Activated CD8-positive, alpha-beta memory T cell treated with anti-CD3 and anti-CD28 coated beads, Interleukin-2, amount 10 ng/mL, durations not matched to agents 7 days and 5 days (primary cell): ENCODE measurements at regions not wholly inside any gene's neighbourhood (a gene's known extent, or its start where the extent isn't known, plus 50 kb on each side); places are given as distances from the start of the nearest gene placed in this dataset.

Experiments
- ATAC-seq: fragments of 150-1000 bp; cut with Tn5 transposase; one replicate; pipeline ENCODE4 v1.10.0; 2021; ENCODE audit warnings: moderate library complexity
- CTCF ChIA-PET: fragments of 350-600 bp; sonication (Branson Sonifier 250); formaldehyde crosslinking; loops from one replicate; lab custom pipeline; 2021; ENCODE audit warnings: antibody characterized with exemption; lab: Charles Lee
- DNase-seq: peaks from one replicate; pipeline ENCODE4 v3.0.0-alpha.2; 2020
- H3K27ac Mint-ChIP-seq: one replicate; pipeline ENCODE4 v1.8.0; 2021; ENCODE audit warnings: mild to moderate bottlenecking, mixed read lengths
- H3K27me3 Mint-ChIP-seq: one replicate; pipeline ENCODE4 v1.8.0; 2021; ENCODE audit warnings: mixed read lengths
- H3K36me3 Mint-ChIP-seq: one replicate; pipeline ENCODE4 v1.8.0; 2021; ENCODE audit warnings: mild to moderate bottlenecking, mixed read lengths
- H3K4me1 Mint-ChIP-seq: one replicate; pipeline ENCODE4 v1.8.0; 2021; ENCODE audit warnings: mixed read lengths
- H3K4me3 Mint-ChIP-seq: one replicate; pipeline ENCODE4 v1.8.0; 2021; ENCODE audit warnings: mild to moderate bottlenecking, moderate library complexity, mixed read lengths
- H3K9me3 Mint-ChIP-seq: one replicate; pipeline ENCODE4 v1.8.0; 2022; ENCODE audit warnings: low read depth, mixed read lengths

- no peak overlapping the region for H3K4me3 Mint-ChIP-seq
Observed at GRCh38 chr2:207216457-207216856, 50.7 kb upstream of the KLF7 start.

DNA sequence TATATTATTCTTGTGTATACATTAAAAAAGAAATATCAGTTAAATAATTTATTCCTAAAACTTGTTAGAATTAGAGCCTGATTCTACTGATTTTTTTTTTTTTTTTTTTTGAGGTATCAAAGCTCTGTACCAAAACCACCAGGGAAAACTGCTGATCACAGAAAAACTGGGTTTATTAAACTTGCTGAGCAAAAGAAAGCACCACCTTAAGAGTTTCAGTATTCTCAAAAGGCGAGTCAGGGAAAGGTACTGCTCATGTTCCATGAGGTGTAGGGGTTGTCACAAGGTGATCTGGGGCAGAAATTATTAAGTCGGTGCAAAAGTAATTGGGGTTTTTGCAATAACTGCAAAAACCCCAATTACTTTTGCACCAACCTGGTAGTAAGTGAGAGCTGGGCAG is 51.7 kb upstream of the KLF7 start:
- peaks cover 42% of the 10 kb centered on the region for H3K27me3 Mint-ChIP-seq
- CTCF ChIA-PET: interaction anchor here (0.9 kb wide), 1 partner anchor 8 kb away, joined by 3 read pairs; no protein-coding TSS in a partner anchor
- no peaks in the 10 kb centered on the region for H3K9me3 Mint-ChIP-seq
- no peak overlapping the region for H3K4me3 Mint-ChIP-seq
- no peak for DNase-seq
- ATAC-seq: no peak
- no peaks in the 10 kb centered on the region for H3K36me3 Mint-ChIP-seq
- H3K27ac Mint-ChIP-seq: no peak overlapping the region
- H3K4me1 Mint-ChIP-seq: no peaks in the 10 kb centered on the region

More at GRCh38 chr2:207216457-207216856, 50.7 kb upstream of the KLF7 start:
- no peaks in the 10 kb centered on the region for H3K9me3 Mint-ChIP-seq
- no peak overlapping the region for H3K27ac Mint-ChIP-seq
- ATAC-seq: no peak
- no peak for DNase-seq
- H3K27me3 Mint-ChIP-seq: peaks cover 40% of the 10 kb centered on the region
- H3K4me1 Mint-ChIP-seq: no peaks in the 10 kb centered on the region
- CTCF ChIA-PET: no interaction called here
- no peaks in the 10 kb centered on the region for H3K36me3 Mint-ChIP-seq

DNA sequence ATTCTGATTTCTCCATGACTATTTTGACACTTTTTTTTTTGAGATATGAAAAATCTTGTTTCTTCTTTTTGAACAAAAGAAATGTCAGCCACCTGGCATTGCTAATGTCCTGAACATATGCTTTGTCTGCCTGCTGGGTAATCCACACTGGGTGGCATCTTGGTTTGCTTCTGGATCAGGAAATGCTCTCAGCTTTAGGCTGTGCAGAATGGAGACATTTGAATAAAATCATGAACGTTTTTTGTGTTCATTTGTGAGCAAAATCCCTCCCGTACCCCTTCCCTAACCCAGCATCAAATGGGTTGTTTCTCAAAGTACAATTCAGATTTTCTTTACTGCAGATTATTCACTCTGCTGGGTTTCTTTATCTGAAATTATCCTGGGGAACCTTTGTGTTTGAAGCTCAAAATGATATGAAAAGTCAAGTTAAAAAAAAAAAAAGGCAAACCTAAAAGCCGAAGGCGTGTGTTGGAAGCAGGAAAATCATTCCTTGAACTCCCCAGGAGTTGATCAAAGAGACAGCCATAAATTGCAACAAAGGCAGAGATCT is 53.4 kb upstream of the KLF7 start:
- Mint-ChIP-seq H3K9me3 (no peaks in the 10 kb centered on the region), H3K4me1 (peaks cover 11% of the 10 kb centered on the region), H3K36me3 (no peaks in the 10 kb centered on the region), H3K27ac (no peak overlapping the region), H3K27me3 (peaks cover 44% of the 10 kb centered on the region), H3K4me3 (no peak overlapping the region)
- DNase-seq (no peak), ATAC-seq (no peak)
- CTCF ChIA-PET: no interaction called here

DNA sequence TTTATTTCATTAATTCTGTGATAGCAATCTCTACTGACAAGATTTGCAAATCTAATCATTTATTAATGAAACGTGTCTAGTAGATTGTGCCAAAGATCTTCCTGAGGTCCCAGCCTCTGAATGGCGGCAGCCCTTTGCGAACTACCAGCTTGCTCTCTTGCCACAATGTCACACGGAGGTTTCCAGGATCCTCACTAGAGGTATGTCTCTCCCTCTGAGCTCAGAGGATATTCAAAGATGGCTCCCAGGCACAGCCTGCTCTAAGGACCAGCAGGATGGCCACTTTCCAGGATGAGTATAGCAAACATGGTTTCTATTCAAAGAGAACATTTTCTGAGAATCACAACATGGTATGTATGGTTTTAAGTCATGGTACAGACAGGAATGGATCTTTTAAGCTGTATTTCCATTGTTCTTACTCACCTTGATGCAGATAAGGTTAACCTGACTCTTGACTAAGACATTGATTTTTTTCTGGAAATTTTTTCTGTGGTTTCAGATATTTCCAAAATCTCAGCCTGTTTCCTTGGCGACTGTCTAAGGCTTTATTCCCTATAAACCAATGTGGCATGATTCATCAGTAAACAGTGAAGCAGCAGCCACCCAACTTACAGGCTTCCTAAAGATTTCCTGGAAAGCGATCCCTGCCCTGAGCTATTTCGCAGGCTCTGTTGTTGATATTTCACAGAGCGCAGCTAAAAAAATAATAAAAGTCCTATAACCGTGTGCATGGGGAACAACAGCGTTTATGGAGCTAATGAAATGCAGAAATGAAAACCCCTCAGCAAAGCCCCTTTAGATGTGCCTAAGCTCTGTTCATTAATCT is 54.1 kb upstream of the KLF7 start:
- Mint-ChIP-seq H3K4me3 (no peak overlapping the region), H3K36me3 (no peaks in the 10 kb centered on the region), H3K4me1 (peaks cover 16% of the 10 kb centered on the region), H3K9me3 (no peaks in the 10 kb centered on the region), H3K27me3 (peaks cover 38% of the 10 kb centered on the region), H3K27ac (no peak overlapping the region)
- no peak for ATAC-seq
- no peak for DNase-seq
- CTCF ChIA-PET: no interaction called here

DNA sequence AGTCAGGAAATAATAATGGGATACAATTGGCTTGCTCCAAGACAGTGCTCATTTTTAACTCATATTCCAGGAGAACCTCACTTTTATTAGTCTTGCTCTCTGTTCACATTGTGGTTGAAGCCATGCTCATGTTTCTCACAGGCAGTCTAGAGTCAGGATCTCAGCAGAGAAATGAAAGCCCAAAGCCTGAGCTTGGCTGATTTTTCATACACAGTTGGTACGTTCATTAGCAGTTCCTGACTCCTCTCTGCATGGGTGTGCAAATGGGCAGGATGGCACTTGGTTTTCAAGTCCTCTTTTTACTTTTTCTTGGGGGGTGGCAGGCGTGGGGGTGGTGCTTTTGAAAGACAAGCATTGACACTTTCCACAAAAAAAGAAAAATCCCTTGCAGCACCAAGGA is 56.0 kb upstream of the KLF7 start:
- no peak for ATAC-seq
- CTCF ChIA-PET: no interaction called here
- Mint-ChIP-seq H3K9me3 (no peaks in the 10 kb centered on the region), H3K4me3 (no peak overlapping the region), H3K27me3 (peaks cover 26% of the 10 kb centered on the region), H3K27ac (no peak overlapping the region), H3K36me3 (no peaks in the 10 kb centered on the region), H3K4me1 (peaks cover 26% of the 10 kb centered on the region)
- no peak for DNase-seq

DNA sequence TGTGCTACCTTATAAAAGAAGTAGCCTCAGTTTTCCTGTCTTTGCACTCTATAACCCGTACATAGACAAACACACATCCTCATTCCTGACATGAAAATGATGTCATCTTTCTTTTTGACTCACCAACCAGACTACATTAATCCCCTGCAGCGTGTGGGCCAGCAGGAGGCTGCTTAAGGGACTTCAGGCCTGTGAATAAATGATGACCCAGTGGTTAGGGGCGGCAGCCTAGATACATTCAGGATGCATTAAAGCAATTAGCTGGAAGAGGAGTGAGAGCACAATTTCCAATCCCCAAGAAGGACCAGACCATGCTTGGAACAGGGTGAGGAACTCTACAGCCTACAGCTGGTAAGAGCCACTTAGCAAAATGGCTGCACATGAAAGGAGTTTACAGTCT is 57.3 kb upstream of the KLF7 start:
- Mint-ChIP-seq H3K27me3 (peaks cover 23% of the 10 kb centered on the region), H3K4me1 (peaks cover 28% of the 10 kb centered on the region), H3K4me3 (no peak overlapping the region), H3K36me3 (no peaks in the 10 kb centered on the region), H3K27ac (no peak overlapping the region), H3K9me3 (no peaks in the 10 kb centered on the region)
- DNase-seq: no peak
- CTCF ChIA-PET: no interaction called here
- peak; percentile 65 for ATAC-seq

- CTCF ChIA-PET: no interaction called here
- Mint-ChIP-seq H3K4me3 (no peak overlapping the region), H3K27me3 (peaks cover 18% of the 10 kb centered on the region), H3K4me1 (peaks cover 28% of the 10 kb centered on the region), H3K9me3 (no peaks in the 10 kb centered on the region), H3K36me3 (no peaks in the 10 kb centered on the region), H3K27ac (no peak overlapping the region)
- DNase-seq (no peak), ATAC-seq (no peak)
Observed at GRCh38 chr2:207224381-207224780, 58.6 kb upstream of the KLF7 start.

DNA sequence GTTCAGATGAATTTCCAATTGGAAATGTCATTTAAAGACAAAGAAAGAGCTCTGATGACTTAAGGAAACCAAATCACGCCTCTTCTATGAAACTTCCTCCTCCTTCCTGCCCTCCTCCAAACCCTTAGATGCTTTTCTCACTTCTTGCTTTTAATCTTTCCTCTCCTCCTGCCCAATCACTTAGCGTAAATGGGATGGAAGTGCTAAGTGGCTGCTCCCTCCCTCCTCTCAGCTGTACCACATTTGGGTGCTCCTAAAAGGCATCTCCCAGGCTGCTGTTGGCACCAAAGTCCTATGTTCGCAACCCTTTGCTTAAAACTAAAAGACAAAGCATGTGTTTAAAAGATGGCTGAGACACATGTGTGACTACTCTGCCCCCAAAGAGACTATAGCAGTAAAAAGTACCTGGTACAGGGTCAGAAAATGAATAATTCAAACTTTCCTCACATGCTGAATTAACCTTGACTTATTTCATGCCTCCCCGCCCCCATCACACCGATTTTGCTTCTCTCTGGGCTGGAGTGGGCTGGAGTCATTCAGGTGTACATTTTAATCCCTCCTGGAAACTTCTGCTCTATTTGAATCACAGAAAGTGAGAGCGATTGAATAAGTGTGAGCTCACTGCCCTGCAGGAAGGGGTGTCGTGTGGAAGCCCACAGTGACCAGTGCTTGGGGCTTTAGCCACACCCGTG is 59.2 kb upstream of the KLF7 start:
- peaks cover 19% of the 10 kb centered on the region for H3K27me3 Mint-ChIP-seq
- no peak overlapping the region for H3K27ac Mint-ChIP-seq
- DNase-seq (no peak), ATAC-seq (no peak)
- CTCF ChIA-PET: no interaction called here
- H3K4me1 Mint-ChIP-seq: peaks cover 28% of the 10 kb centered on the region
- H3K9me3 Mint-ChIP-seq: no peaks in the 10 kb centered on the region
- no peaks in the 10 kb centered on the region for H3K36me3 Mint-ChIP-seq
- no peak overlapping the region for H3K4me3 Mint-ChIP-seq

GRCh38 chr2:207225773-207226172 is 60.0 kb upstream of the KLF7 start:
- Mint-ChIP-seq H3K27me3 (peaks cover 18% of the 10 kb centered on the region), H3K4me1 (peaks cover 30% of the 10 kb centered on the region), H3K9me3 (no peaks in the 10 kb centered on the region), H3K36me3 (no peaks in the 10 kb centered on the region), H3K27ac (no peak overlapping the region), H3K4me3 (no peak overlapping the region)
- DNase-seq: no peak
- CTCF ChIA-PET: interaction anchor here (0.6 to 1.2 kb wide), 3 partner anchors 14 to 425 kb away, joined by 3 to 5 read pairs (median 5); no protein-coding TSS in a partner anchor
- no peak for ATAC-seq

DNA sequence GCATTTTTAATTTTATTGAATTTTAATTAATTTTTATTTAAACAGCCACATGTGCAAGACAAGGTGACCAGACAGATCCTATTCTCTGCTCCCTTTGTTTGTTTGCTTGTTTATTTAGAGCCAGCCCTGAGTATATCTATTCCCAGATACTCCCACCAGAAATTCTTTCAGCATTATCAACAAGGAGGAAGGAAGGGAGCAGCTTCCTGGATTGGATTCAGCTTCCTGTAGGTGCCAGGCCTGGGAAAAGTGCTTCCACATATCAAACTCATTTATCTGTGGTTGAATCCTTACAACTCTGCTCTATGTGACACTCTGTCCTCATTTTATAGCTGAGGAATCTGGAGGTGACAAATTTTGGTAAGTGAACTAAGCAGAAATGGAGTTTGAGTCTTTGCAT is 60.5 kb upstream of the KLF7 start:
- CTCF ChIA-PET: interaction anchor here (0.6 to 1.2 kb wide), 3 partner anchors 14 to 425 kb away, joined by 3 to 5 read pairs (median 5); no protein-coding TSS in a partner anchor
- Mint-ChIP-seq H3K36me3 (no peaks in the 10 kb centered on the region), H3K27me3 (peaks cover 13% of the 10 kb centered on the region), H3K27ac (no peak overlapping the region), H3K4me1 (peaks cover 31% of the 10 kb centered on the region), H3K4me3 (no peak overlapping the region), H3K9me3 (no peaks in the 10 kb centered on the region)
- DNase-seq (no peak), ATAC-seq (no peak)

GRCh38 chr2:207226671-207227061 is 60.9 kb upstream of the KLF7 start:
- DNase-seq: no peak

DNA sequence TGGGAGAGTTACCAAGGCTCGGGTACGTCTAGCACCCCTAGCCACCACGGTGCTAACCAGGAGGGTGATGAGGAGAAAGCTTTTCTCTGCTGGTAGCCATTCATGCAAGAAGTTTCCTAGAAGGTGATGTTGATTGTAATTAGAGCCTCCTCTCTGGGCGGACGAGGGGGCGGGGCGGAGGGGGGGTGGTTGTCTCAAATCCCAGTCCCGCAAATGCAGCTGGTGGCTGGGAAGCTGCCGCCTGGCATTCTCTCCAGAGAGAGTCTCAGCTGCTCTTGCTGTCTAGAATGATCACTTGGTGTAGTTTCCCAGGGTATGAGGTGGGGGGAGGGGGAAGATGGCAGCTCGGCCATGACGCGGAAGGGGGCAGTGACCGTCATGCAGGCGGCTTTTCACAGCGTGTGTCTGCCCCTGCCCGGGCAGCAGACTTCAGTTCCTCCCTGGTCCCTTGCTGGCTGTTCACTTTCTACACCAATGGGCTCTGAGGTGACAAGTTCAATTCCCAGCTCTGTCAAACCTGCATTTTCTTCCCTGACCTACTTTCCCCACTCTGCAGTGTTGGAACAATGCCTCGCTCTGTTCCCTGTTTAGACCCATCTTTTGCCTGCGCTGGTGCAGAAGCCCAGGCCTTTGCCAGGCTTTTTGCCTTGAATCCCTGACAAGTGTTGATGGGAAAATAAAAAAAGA is 61.5 kb upstream of the KLF7 start:
- no peak overlapping the region for H3K4me3 Mint-ChIP-seq
- peaks cover 31% of the 10 kb centered on the region for H3K4me1 Mint-ChIP-seq
- no peaks in the 10 kb centered on the region for H3K36me3 Mint-ChIP-seq
- DNase-seq (no peak), ATAC-seq (no peak)
- peaks cover 9% of the 10 kb centered on the region for H3K27me3 Mint-ChIP-seq
- no peaks in the 10 kb centered on the region for H3K9me3 Mint-ChIP-seq
- CTCF ChIA-PET: no interaction called here
- H3K27ac Mint-ChIP-seq: no peak overlapping the region

More at GRCh38 chr2:207226671-207227061, 60.9 kb upstream of the KLF7 start:
- Mint-ChIP-seq H3K4me1 (peaks cover 31% of the 10 kb centered on the region), H3K36me3 (no peaks in the 10 kb centered on the region), H3K27ac (no peak overlapping the region), H3K4me3 (no peak overlapping the region), H3K27me3 (peaks cover 9% of the 10 kb centered on the region), H3K9me3 (no peaks in the 10 kb centered on the region)
- CTCF ChIA-PET: interaction anchor here (0.9 to 1.2 kb wide), 2 partner anchors 13 to 426 kb away, joined by 3 to 5 read pairs; no protein-coding TSS in a partner anchor
- ATAC-seq: no peak

DNA sequence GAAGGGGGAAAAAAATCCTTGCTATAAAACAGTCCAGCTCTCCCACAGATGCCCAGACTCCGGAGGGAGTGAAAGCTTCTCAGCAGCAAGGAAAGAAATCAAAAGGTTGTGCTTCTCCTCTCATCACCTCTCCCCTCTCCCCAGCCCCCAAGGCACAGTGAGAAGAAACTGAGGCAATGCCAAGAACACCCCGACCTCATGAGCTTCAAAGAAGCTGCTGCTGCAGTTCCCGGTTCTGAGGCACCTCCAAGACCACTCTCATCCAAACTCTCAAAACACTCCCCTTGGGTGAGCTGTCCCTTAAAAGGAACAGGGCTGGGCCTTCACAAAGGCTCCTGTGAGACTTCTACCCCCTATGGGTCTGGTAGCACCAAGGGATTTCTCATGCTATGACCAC is 62.0 kb upstream of the KLF7 start:
- CTCF ChIA-PET: no interaction called here
- H3K27ac Mint-ChIP-seq: no peak overlapping the region
- no peak for ATAC-seq
- no peaks in the 10 kb centered on the region for H3K36me3 Mint-ChIP-seq
- H3K4me3 Mint-ChIP-seq: no peak overlapping the region
- peaks cover 9% of the 10 kb centered on the region for H3K27me3 Mint-ChIP-seq
- H3K9me3 Mint-ChIP-seq: no peaks in the 10 kb centered on the region
- peaks cover 29% of the 10 kb centered on the region for H3K4me1 Mint-ChIP-seq
- no peak for DNase-seq
